K562 (cell line): ENCODE measurements at regions not wholly inside any gene's neighbourhood (a gene's known extent, or its start where the extent isn't known, plus 50 kb on each side); places are given as distances from the start of the nearest gene placed in this dataset.

Experiments used
- ATAC-seq: fragments of 200-7000 bp; cut with Tn5 transposase; 3 replicates; pipeline ENCODE4 v1.9.1; 2020; ENCODE audit warnings: moderate library complexity
- BruUV-seq: library from RNA; stranded (reverse); fragments of 400-500 nt; replicated peaks from 2 replicates; lab custom pipeline; 2021; lab: Mats Ljungman, UMichigan
- CTCF ChIA-PET: fragments of 300-600 bp; formaldehyde crosslinking; extraction: SDS; loops from one replicate; lab custom pipeline; 2021; ENCODE audit warnings: low intra/inter-chr PET ratio; lab: Yijun Ruan, JAX
- POLR2A ChIA-PET: fragments of 300-600, 350-650 bp; sonication (Branson Sonifier 250); formaldehyde crosslinking; extraction: SDS; loops from one replicate; lab custom pipeline; 2021; ENCODE audit warnings: antibody characterized with exemption, inconsistent platforms; lab: Yijun Ruan, JAX
- DNase-seq, 4 experiments: peaks; one replicate each; pipeline versions ENCODE4 v3.0.0 to v3.0.0-alpha.2; 2011 to 2018; ENCODE audit warnings: low spot score in 3 of 4, mixed read lengths in 3 of 4; ENCODE audit errors: extremely low read depth in 1 of 4
- FAIRE-seq: peaks from 2 replicates; lab custom pipeline; 2011; peaks lifted over from hg19 to GRCh38; lab: Jason Lieb, UNC
- H2AFZ ChIP-seq: 2 replicates; pipeline ENCODE4 v1.6.0; 2011; ENCODE audit warnings: low read depth, low read length, control low read depth, inconsistent platforms
- H3K27ac ChIP-seq: fragments of 200-600 bp; 3 replicates; pipeline ENCODE4 v1.8.0; 2011; ENCODE audit warnings: low read depth, mild to moderate bottlenecking, control low read depth, inconsistent platforms, low read length, moderate library complexity, mixed read lengths; ENCODE audit errors: extremely low read depth
- H3K27me3 ChIP-seq, 2 experiments: fragments of 300-600 bp in 1 of 2; 2 replicates in 1 of 2; 3 replicates in 1 of 2; pipeline versions ENCODE4 v1.6.0 to v1.8.0; 2011; ENCODE audit warnings: inconsistent platforms in 2 of 2, low read length in 2 of 2, mild to moderate bottlenecking in 1 of 2, mixed read lengths in 1 of 2, moderate library complexity in 1 of 2; ENCODE audit not compliant: control insufficient read depth in 2 of 2, insufficient read depth in 2 of 2
- H3K36me3 ChIP-seq: fragments of 300-600 bp; 3 replicates; pipeline ENCODE4 v1.8.0; 2011; ENCODE audit warnings: mild to moderate bottlenecking, low read length, inconsistent platforms; ENCODE audit not compliant: control insufficient read depth, insufficient read depth
- H3K4me1 ChIP-seq, 2 experiments: fragments of 200-600 bp in 1 of 2; replicated peaks in 1 of 2; 2 replicates in 1 of 2; 3 replicates in 1 of 2; pipeline versions ENCODE4 v1.5.1 to v1.8.0; 2011; ENCODE audit warnings: inconsistent platforms in 2 of 2, low read length in 2 of 2, mild to moderate bottlenecking in 1 of 2, mixed read lengths in 1 of 2, moderate library complexity in 1 of 2; ENCODE audit not compliant: control insufficient read depth in 2 of 2, insufficient read depth in 2 of 2
- H3K4me2 ChIP-seq: 2 replicates; pipeline ENCODE4 v1.6.1; 2011; ENCODE audit warnings: low read length, control low read depth, inconsistent platforms, mixed read lengths; ENCODE audit not compliant: insufficient read depth
- H3K4me3 ChIP-seq: fragments of 200-600 bp; sonication (generic), shearing (Covaris generic); 2 replicates; pipeline ENCODE4 v1.5.1; 2016; ENCODE audit warnings: control low read depth, inconsistent platforms
- H3K79me2 ChIP-seq: fragments of 200-600 bp; 3 replicates; pipeline ENCODE4 v1.8.0; 2011; ENCODE audit warnings: low read length, inconsistent platforms; ENCODE audit not compliant: control insufficient read depth, insufficient read depth
- H3K9ac ChIP-seq, 2 experiments: 2 replicates each; pipeline versions ENCODE4 v1.6.0 to v1.6.1; 2011; ENCODE audit warnings: low read depth in 2 of 2, low read length in 2 of 2, control low read depth in 1 of 2, inconsistent platforms in 1 of 2, mild to moderate bottlenecking in 1 of 2, mixed read lengths in 1 of 2; ENCODE audit not compliant: insufficient read depth in 1 of 2
- H3K9me1 ChIP-seq: one replicate; pipeline ENCODE4 v1.6.0; 2011; ENCODE audit warnings: inconsistent platforms, mild to moderate bottlenecking, low read length, moderate library complexity; ENCODE audit not compliant: control insufficient read depth, insufficient read depth
- H3K9me3 ChIP-seq: replicated peaks from 2 replicates; pipeline ENCODE4 v1.5.1; 2011; ENCODE audit warnings: low read depth, low read length, inconsistent platforms; ENCODE audit not compliant: control insufficient read depth, insufficient read depth
- H4K20me1 ChIP-seq: replicated peaks from 2 replicates; pipeline ENCODE4 v1.6.1; 2011; ENCODE audit warnings: low read length, inconsistent platforms, mixed read lengths; ENCODE audit not compliant: control insufficient read depth, insufficient read depth
- EGR1 ChIP-seq: fragments of 450-650 bp; conservative IDR thresholded peaks from 2 replicates; pipeline ENCODE4 v1.6.1; 2017; ENCODE audit warnings: mild to moderate bottlenecking
- NR2C2 ChIP-seq, 2 experiments: fragments of 200-800 bp in 1 of 2; sonication (Bioruptor generic) in 1 of 2; sonication (generic) in 1 of 2; formaldehyde crosslinking in 1 of 2; IDR thresholded peaks; 2 replicates each; pipeline versions ENCODE4 v1.6.1 to v1.8.0; 2016 to 2022; ENCODE audit warnings: mild to moderate bottlenecking in 1 of 2, missing compliant biosample characterization in 1 of 2, missing genetic modification characterization in 1 of 2, missing genetic modification reagents in 1 of 2
- PTTG1 ChIP-seq: fragments of 450-650 bp; IDR thresholded peaks from 2 replicates; pipeline ENCODE4 v1.6.1; 2016; ENCODE audit warnings: low read depth, mild to moderate bottlenecking, missing genetic modification characterization, missing compliant biosample characterization
- RHOXF2B ChIP-seq: fragments of 250-450 bp; sonication (Bioruptor Pico); conservative IDR thresholded peaks from 2 replicates; pipeline ENCODE4 v1.5.1; 2021
- WGBS: fragments of 100-300 bp; shearing (Covaris generic); methylation state at CpG from one replicate; pipeline ENCODE4 v1.1.6; 2016; ENCODE audit warnings: low coverage, mixed read lengths; ENCODE audit not compliant: insufficient coverage; ENCODE audit errors: missing lambda C conversion rate; 5-methylcytosine and 5-hydroxymethylcytosine counted together
- in situ Hi-C: fragments of 300-500 bp; cut with MboI; formaldehyde crosslinking; loops from 4 replicates; pipeline ENCODE4 v1.15.0; 2018; ENCODE audit warnings: inconsistent platforms, mixed read lengths
- intact Hi-C: fragments of 100-400 bp; cut with micrococcal nuclease; formaldehyde crosslinking; loops from 2 replicates; pipeline ENCODE4 v1.14.2; 2022

DNA sequence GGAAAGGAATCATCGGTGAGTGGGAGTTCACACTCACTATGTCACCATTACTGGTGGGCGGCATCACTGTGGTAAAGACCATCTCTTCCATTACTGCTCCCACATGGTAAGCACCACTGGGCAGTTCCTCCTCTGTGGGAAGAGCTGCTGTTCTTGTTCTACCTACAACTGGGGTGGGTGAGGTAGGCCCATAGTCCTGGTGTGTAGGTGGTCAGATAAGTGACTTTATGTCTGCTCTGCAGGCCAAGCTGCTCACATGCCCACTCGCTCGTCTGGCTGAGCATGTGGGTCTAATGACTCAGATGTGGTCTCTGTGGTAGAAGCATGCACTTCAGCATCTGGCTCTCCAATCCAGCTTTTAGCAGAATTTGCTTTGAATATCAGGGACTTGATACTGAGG is 82.9 kb downstream of the TMEM215 start:
- CTCF ChIA-PET, result no interaction called here
- no peak for ATAC-seq

DNA sequence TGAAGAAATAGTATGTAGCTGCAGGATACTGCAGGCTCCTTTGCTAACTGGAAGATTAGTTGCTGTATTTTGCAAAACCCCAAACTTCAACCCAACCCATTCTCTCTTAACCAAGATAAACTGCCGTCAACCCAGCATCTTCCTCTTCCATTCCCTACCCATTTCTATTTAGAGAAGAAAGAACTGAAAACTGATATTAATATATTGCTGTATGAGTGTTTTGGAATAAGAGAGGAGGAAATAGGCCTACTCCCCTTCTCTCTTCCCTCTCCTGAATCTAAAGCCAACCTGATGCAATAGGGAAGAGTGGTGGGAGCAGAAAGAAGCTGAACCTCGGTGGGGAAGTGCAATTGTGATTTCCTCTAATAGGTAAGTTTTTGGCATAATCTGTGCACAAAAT is 83.7 kb downstream of the TMEM215 start:
- Histone ChIP-seq H3K79me2 (no peaks in the 10 kb centered on the region), H3K4me1 (no peaks in the 10 kb centered on the region), H3K9me3 (no peaks in the 10 kb centered on the region), H4K20me1 (no peaks in the 10 kb centered on the region), H3K4me2 (no peak overlapping the region), H3K27ac (no peak overlapping the region)
- intact Hi-C loops (no loop called here), in situ Hi-C loops (no loop called here)
- POLR2A ChIA-PET, result no interaction called here
- no peak for DNase-seq
- CTCF ChIA-PET, result no interaction called here
- no TSS peak for BruUV-seq
- no peak for TF ChIP-seq NR2C2 (CRISPR knock-in tag; IDR thresholded peaks at IDR 0.05)
- no peak for TF ChIP-seq NR2C2 (tag; IDR thresholded peaks at IDR 0.05)
- no peak for TF ChIP-seq PTTG1
- TF ChIP-seq, all 486 proteins: peak for 0
- H3K27me3 ChIP-seq, result no peaks in the 10 kb centered on the region
- H2AFZ ChIP-seq, result no peak overlapping the region
- H3K9me1 ChIP-seq, result no peaks in the 10 kb centered on the region
- H3K36me3 ChIP-seq, result no peaks in the 10 kb centered on the region
- FAIRE-seq, result no peak
- H3K9ac ChIP-seq, result no peak overlapping the region
- WGBS, result 17% methylated on average over 2 of the region's 2 CpGs
- ATAC-seq, result no peak
- H3K4me3 ChIP-seq, result no peak overlapping the region

More for the DNA sequence above, 82.9 kb downstream of the TMEM215 start:
- DNase-seq, result no peak
- TF ChIP-seq RHOXF2B (CRISPR knock-in tag), result no peak
- TF ChIP-seq EGR1, result 0 out of 2 replicates have a peak, but pooled peaks have one; percentile 22
- intact Hi-C loops, result no loop called here
- H3K9me3 ChIP-seq, result no peaks in the 10 kb centered on the region
- H4K20me1 ChIP-seq, result no peaks in the 10 kb centered on the region
- H3K9me1 ChIP-seq, result no peaks in the 10 kb centered on the region
- POLR2A ChIA-PET, result interaction anchor here (0.6 kb wide), 1 partner anchor 12 kb away, joined by 3 read pairs; no protein-coding TSS in a partner anchor
- in situ Hi-C loops, result no loop called here
- H3K36me3 ChIP-seq, result no peaks in the 10 kb centered on the region
- no peak overlapping the region for H2AFZ ChIP-seq
- no peak overlapping the region for H3K4me3 ChIP-seq
- 19% methylated on average over 4 of the region's 4 CpGs for WGBS
- H3K27me3 ChIP-seq, result no peaks in the 10 kb centered on the region; a peak in 1 of 5 replicates
- no TSS peak for BruUV-seq
- no peak for FAIRE-seq
- no peaks in the 10 kb centered on the region for H3K79me2 ChIP-seq
- H3K4me2 ChIP-seq, result no peak overlapping the region
- no peak overlapping the region for H3K27ac ChIP-seq
- H3K4me1 ChIP-seq, result no peaks in the 10 kb centered on the region
- H3K9ac ChIP-seq, result no peak overlapping the region
